Colonic mucosa (tissue), 4 donors: ENCODE measurements at regions not wholly inside any gene's neighbourhood (a gene's known extent, or its start where the extent isn't known, plus 50 kb on each side); places are given as distances from the start of the nearest gene placed in this dataset.

Experiments used
- DNase-seq: peaks from one replicate; pipeline ENCODE4 v3.0.0-alpha.2; 2020
- H3K27ac ChIP-seq: fragments of 200-600 bp; one replicate; pipeline ENCODE4 v1.8.0; 2021
- H3K27me3 ChIP-seq: fragments of 200-600 bp; one replicate; pipeline ENCODE4 v1.8.0; 2021
- H3K36me3 ChIP-seq: fragments of 200-600 bp; one replicate; pipeline ENCODE4 v1.8.0; 2021
- H3K4me1 ChIP-seq: fragments of 200-600 bp; one replicate; pipeline ENCODE4 v1.8.0; 2021; ENCODE audit warnings: mild to moderate bottlenecking
- H3K4me3 ChIP-seq: fragments of 200-600 bp; one replicate; pipeline ENCODE4 v1.8.0; 2021
- H3K9ac ChIP-seq, 2 donors: one replicate each; pipeline ENCODE4 v1.7.0; 2013; ENCODE audit warnings: control low read depth in 2 of 2, low read depth in 2 of 2, low read length in 2 of 2
- H3K9me3 ChIP-seq: fragments of 200-600 bp; one replicate; pipeline ENCODE4 v1.8.0; 2021
- CTCF ChIP-seq: fragments of 200-600 bp; IDR thresholded peaks from one replicate; pipeline ENCODE4 v1.8.0; 2022; ENCODE audit warnings: antibody characterized with exemption, mild to moderate bottlenecking
- intact Hi-C: fragments of 100-400 bp; cut with DNase I; formaldehyde crosslinking; loops from one replicate; pipeline ENCODE4 v1.14.1; 2022
- donor health status: healthy.
- donor health status: DM: no; HTN: no; CAD: no.
- donor health status: DM: no; HTN: no; CAD: no.

- Histone ChIP-seq H3K4me1 (no peaks in the 10 kb centered on the region), H3K36me3 (no peaks in the 10 kb centered on the region), H3K4me3 (no peak overlapping the region), H3K27me3 (no peaks in the 10 kb centered on the region), H3K9ac (no peak overlapping the region), H3K9me3 (no peaks in the 10 kb centered on the region), H3K27ac (no peak overlapping the region)
- no peak for DNase-seq
- intact Hi-C loops, result no loop called here
- no peak for TF ChIP-seq CTCF
These were observed 130.7 kb downstream of the WNT7A start for GRCh38 chr3:13749063-13749764.

DNA sequence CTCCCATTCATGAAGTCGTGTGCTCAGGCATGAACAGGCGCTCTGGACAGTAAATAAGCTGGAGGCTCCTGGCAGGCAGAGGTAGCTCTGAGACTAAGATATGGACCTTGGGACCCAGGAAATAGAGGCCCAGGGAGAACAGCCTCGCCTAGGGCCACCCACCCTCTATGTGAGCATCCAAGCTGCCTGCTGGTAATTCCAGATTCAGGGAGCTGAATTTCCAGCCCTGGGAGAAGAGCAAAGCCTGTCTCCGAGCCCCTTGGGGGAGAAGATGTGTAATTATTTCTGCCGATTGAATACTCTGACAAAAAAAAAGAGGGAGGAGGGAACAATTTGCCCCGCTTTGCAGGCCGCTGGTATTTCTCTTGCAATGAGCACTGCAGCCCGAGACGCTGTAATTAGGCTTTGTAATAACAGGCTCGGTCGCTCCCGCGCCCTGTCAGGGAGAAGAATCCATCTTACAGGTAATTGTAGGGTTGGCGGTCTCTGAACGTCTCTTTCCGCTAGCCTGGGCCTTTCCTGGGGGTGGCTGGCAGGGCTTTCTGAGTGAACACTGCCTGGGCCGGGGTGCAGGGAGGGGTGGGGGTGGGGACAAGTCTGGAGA, 131.5 kb downstream of the WNT7A start:
- no peak for DNase-seq
- Histone ChIP-seq H3K4me1 (no peaks in the 10 kb centered on the region), H3K9me3 (no peaks in the 10 kb centered on the region), H3K27ac (no peak overlapping the region), H3K36me3 (no peaks in the 10 kb centered on the region), H3K9ac (no peak overlapping the region), H3K4me3 (no peak overlapping the region), H3K27me3 (no peaks in the 10 kb centered on the region)
- intact Hi-C loops, result no loop called here
- TF ChIP-seq CTCF, result no peak

DNA sequence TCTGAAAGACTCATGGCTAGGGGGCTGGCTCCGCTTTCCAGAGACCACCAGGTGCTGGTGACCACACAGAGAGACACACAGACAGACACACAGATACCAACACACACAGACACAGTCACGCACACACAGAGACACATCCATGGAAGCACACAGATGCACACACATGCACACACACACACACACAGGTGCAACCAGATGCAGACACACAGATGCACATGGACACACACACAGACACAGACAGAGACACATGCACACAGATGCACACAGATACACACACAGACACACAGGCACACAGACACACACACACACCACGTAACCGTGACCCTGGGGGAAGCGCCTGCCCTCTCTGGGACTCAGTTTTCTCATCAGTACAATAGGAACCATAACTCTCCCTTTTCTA, 132.2 kb downstream of the WNT7A start:
- H3K36me3 ChIP-seq, result no peaks in the 10 kb centered on the region
- intact Hi-C loops, result no loop called here
- no peak overlapping the region for H3K4me3 ChIP-seq
- H3K4me1 ChIP-seq, result no peaks in the 10 kb centered on the region
- no peak overlapping the region for H3K27ac ChIP-seq
- TF ChIP-seq CTCF, result no peak
- no peak overlapping the region for H3K9ac ChIP-seq
- no peaks in the 10 kb centered on the region for H3K9me3 ChIP-seq
- no peak for DNase-seq
- no peaks in the 10 kb centered on the region for H3K27me3 ChIP-seq

- no peak for DNase-seq
- Histone ChIP-seq H3K9ac (no peak overlapping the region), H3K27me3 (no peaks in the 10 kb centered on the region), H3K27ac (no peak overlapping the region), H3K9me3 (no peaks in the 10 kb centered on the region), H3K36me3 (no peaks in the 10 kb centered on the region), H3K4me3 (no peak overlapping the region), H3K4me1 (no peaks in the 10 kb centered on the region)
- no peak for TF ChIP-seq CTCF
- intact Hi-C loops, result no loop called here
These were observed 133.5 kb downstream of the WNT7A start for GRCh38 chr3:13746385-13746784.

DNA sequence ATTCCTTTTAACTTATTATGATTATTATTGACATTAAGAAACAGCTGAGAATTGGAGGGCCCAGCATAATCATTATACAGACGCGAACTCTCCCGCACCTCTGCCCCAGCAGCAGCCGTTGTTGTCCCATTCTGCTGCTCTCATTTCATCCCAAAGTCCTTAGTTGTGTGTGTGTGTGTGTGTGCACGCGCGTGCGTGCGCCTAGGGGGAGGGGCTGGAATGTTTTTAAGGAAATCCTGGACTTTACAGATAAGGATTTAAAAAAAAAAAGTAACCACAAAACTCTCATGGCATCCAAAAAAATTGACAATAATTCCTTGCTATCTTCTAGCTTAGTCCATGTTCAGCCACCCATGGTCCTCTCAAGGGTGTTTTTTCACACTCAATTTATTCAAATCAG, 134.2 kb downstream of the WNT7A start:
- no peaks in the 10 kb centered on the region for H3K27me3 ChIP-seq
- DNase-seq, result no peak
- H3K9ac ChIP-seq, result no peak overlapping the region
- TF ChIP-seq CTCF, result no peak
- no peak overlapping the region for H3K4me3 ChIP-seq
- H3K4me1 ChIP-seq, result no peaks in the 10 kb centered on the region
- no peak overlapping the region for H3K27ac ChIP-seq
- H3K9me3 ChIP-seq, result no peaks in the 10 kb centered on the region
- H3K36me3 ChIP-seq, result no peaks in the 10 kb centered on the region
- intact Hi-C loops, result no loop called here
